Left ventricle myocardium inferior (tissue), 1 donor: ENCODE measurements at regions not wholly inside any gene's neighbourhood (a gene's known extent, or its start where the extent isn't known, plus 50 kb on each side); places are given as distances from the start of the nearest gene placed in this dataset.

Source experiments
- DNase-seq: peaks from one replicate; pipeline ENCODE4 v3.0.0-alpha.2; 2020
- H3K27ac ChIP-seq: fragments of 200-600 bp; replicated peaks from 2 replicates; pipeline ENCODE4 v1.8.0; 2021
- H3K27me3 ChIP-seq: fragments of 200-600 bp; 2 replicates; pipeline ENCODE4 v1.8.0; 2021; ENCODE audit warnings: low read depth
- H3K36me3 ChIP-seq: fragments of 200-600 bp; 2 replicates; pipeline ENCODE4 v1.8.0; 2021
- H3K4me1 ChIP-seq: fragments of 200-600 bp; 2 replicates; pipeline ENCODE4 v1.8.0; 2021
- H3K4me3 ChIP-seq: fragments of 200-600 bp; 2 replicates; pipeline ENCODE4 v1.8.0; 2021; ENCODE audit warnings: mild to moderate bottlenecking, moderate library complexity
- H3K9me3 ChIP-seq: fragments of 200-600 bp; replicated peaks from 2 replicates; pipeline ENCODE4 v1.8.0; 2021
- CTCF ChIP-seq: fragments of 200-600 bp; IDR thresholded peaks from 2 replicates; pipeline ENCODE4 v1.8.0; 2021; ENCODE audit warnings: antibody characterized with exemption, mild to moderate bottlenecking, borderline replicate concordance
- intact Hi-C: fragments of 100-400 bp; cut with micrococcal nuclease; formaldehyde crosslinking; loops from one replicate; pipeline ENCODE4 v1.11.0; 2022
- donor health status: DM: no; HTN: yes; CAD: no; lungs with severe emphysema.

GRCh38 chr4:11494232-11494631, 65.5 kb upstream of the HS3ST1 start:
- peaks cover 32% of the 10 kb centered on the region for H3K9me3 ChIP-seq
- TF ChIP-seq CTCF: no peak
- H3K36me3 ChIP-seq: no peaks in the 10 kb centered on the region
- H3K4me3 ChIP-seq: no peak overlapping the region
- no peaks in the 10 kb centered on the region for H3K27me3 ChIP-seq
- DNase-seq: no peak
- intact Hi-C loops: no loop called here
- no peak overlapping the region for H3K27ac ChIP-seq
- no peaks in the 10 kb centered on the region for H3K4me1 ChIP-seq

GRCh38 chr4:11489453-11490083, 60.9 kb upstream of the HS3ST1 start:
- peaks cover 5% of the 10 kb centered on the region for H3K9me3 ChIP-seq
- DNase-seq: no peak
- intact Hi-C loops: no loop called here
- H3K27me3 ChIP-seq: no peaks in the 10 kb centered on the region
- H3K27ac ChIP-seq: no peak overlapping the region
- TF ChIP-seq CTCF: peak; percentile 2
- H3K4me3 ChIP-seq: no peak overlapping the region
- H3K4me1 ChIP-seq: no peaks in the 10 kb centered on the region
- H3K36me3 ChIP-seq: no peaks in the 10 kb centered on the region

GRCh38 chr4:11488657-11489452, 60.2 kb upstream of the HS3ST1 start:
- Histone ChIP-seq H3K4me1 (no peaks in the 10 kb centered on the region), H3K27me3 (no peaks in the 10 kb centered on the region), H3K27ac (no peak overlapping the region), H3K4me3 (no peak overlapping the region), H3K9me3 (peaks cover 5% of the 10 kb centered on the region), H3K36me3 (no peaks in the 10 kb centered on the region)
- no peak for DNase-seq
- intact Hi-C loops: no loop called here
- TF ChIP-seq CTCF: peak; percentile 11

- intact Hi-C loops: no loop called here
- H3K27me3 ChIP-seq: no peaks in the 10 kb centered on the region
- H3K27ac ChIP-seq: no peak overlapping the region
- H3K9me3 ChIP-seq: peaks cover 5% of the 10 kb centered on the region
- no peak for DNase-seq
- H3K36me3 ChIP-seq: no peaks in the 10 kb centered on the region
- no peaks in the 10 kb centered on the region for H3K4me1 ChIP-seq
- no peak overlapping the region for H3K4me3 ChIP-seq
- TF ChIP-seq CTCF: no peak
These were observed 59.3 kb upstream of the HS3ST1 start for GRCh38 chr4:11487868-11488544.

- H3K9me3 ChIP-seq: no peaks in the 10 kb centered on the region
- no peak overlapping the region for H3K27ac ChIP-seq
- no peaks in the 10 kb centered on the region for H3K4me1 ChIP-seq
- TF ChIP-seq CTCF: no peak
- H3K27me3 ChIP-seq: no peaks in the 10 kb centered on the region
- H3K36me3 ChIP-seq: no peaks in the 10 kb centered on the region
- no peak for DNase-seq
- no peak overlapping the region for H3K4me3 ChIP-seq
- intact Hi-C loops: no loop called here
These were observed 58.4 kb upstream of the HS3ST1 start for GRCh38 chr4:11487139-11487538.
